ENCODE measurements at regions not wholly inside any gene's neighbourhood (a gene's known extent, or its start where the extent isn't known, plus 50 kb on each side); places are given as distances from the start of the nearest gene placed in this dataset.

- no peak for DNase-seq (ENCODE audit: low read depth, low spot score)
- H3K79me2 ChIP-seq (ENCODE audit: control insufficient read depth, insufficient read depth, low read length), result no peaks in the 10 kb centered on the region
- dilution Hi-C loops (cut with MboI; ENCODE audit: extremely low pct_ligation_motif_present, low sequenced_read_pairs), result no loop called here
- ChIA-PET POLR2A (no interaction called here), CTCF (no interaction called here)
- intact Hi-C loops (cut with micrococcal nuclease), result no loop called here
- no peaks in the 10 kb centered on the region for H3K9me1 ChIP-seq (replicated peaks; ENCODE audit: control insufficient read depth, extremely low read depth, insufficient read depth, low read length)
- H2AFZ ChIP-seq (ENCODE audit: low read depth, low read length), result no peak overlapping the region
- no peaks in the 10 kb centered on the region for H3K27me3 ChIP-seq (ENCODE audit: control insufficient read depth in 2 of 2, insufficient read depth in 2 of 2, low read length in 2 of 2)
- H3K9me3 ChIP-seq (replicated peaks; ENCODE audit: control insufficient read depth, insufficient read depth, low read length), result no peaks in the 10 kb centered on the region
- H4K20me1 ChIP-seq (replicated peaks; ENCODE audit: control insufficient read depth, extremely low read depth, insufficient read depth, low read length), result no peaks in the 10 kb centered on the region
- no peak overlapping the region for H3K9ac ChIP-seq (replicated peaks; ENCODE audit: extremely low read depth, insufficient read depth, low read length)
- H3K4me3 ChIP-seq (replicated peaks in 1 of 3; ENCODE audit: insufficient read depth in 1 of 3, low read depth in 1 of 3, low read length in 3 of 3), result no peak overlapping the region
- no peak overlapping the region for H3K4me2 ChIP-seq (ENCODE audit: insufficient read depth, low read length)
- H3K27ac ChIP-seq (ENCODE audit: insufficient read depth, low read depth, low read length), result no peak overlapping the region
- no peaks in the 10 kb centered on the region for H3K36me3 ChIP-seq (ENCODE audit: control insufficient read depth in 2 of 2, extremely low read depth in 1 of 2, insufficient read depth in 2 of 2, low read length in 2 of 2)
- H3K4me1 ChIP-seq (ENCODE audit: control insufficient read depth, extremely low read depth, insufficient read depth, low read length), result no peaks in the 10 kb centered on the region
- BruUV-seq (replicated peaks), result no TSS peak
- no peak for FAIRE-seq
- TF ChIP-seq CTCF (IDR thresholded peaks at IDR 0.05; ENCODE audit: extremely low read depth in 1 of 2, insufficient read depth in 1 of 2, low read depth in 1 of 2, low read length in 2 of 2) (no peak), JUN (IDR thresholded peaks at IDR 0.05; ENCODE audit: borderline replicate concordance, insufficient read depth, insufficient read length, low read depth) (no peak), POLR2AphosphoS5 (IDR thresholded peaks at IDR 0.05; ENCODE audit: insufficient read depth, low read depth, low read length) (no peak), GATA2 (IDR thresholded peaks at IDR 0.05; ENCODE audit: insufficient read depth, insufficient read length, low read depth, low read length) (no peak), MYC (IDR thresholded peaks at IDR 0.05; ENCODE audit: low read depth, low read length) (no peak), FOS (IDR thresholded peaks at IDR 0.05; ENCODE audit: borderline replicate concordance, insufficient read depth, low read length) (no peak), POLR2A (IDR thresholded peaks at IDR 0.05; ENCODE audit: low read depth, low read length) (no peak), EZH2 (IDR thresholded peaks at IDR 0.05; ENCODE audit: borderline replicate concordance, low read depth, low read length, severe bottlenecking) (no peak)
- TF ChIP-seq, protein P1, sequence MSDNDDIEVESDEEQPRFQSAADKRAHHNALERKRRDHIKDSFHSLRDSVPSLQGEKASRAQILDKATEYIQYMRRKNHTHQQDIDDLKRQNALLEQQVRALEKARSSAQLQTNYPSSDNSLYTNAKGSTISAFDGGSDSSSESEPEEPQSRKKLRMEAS (IDR thresholded peaks at IDR 0.05; ENCODE audit: insufficient read depth, insufficient read length), result no peak
These were observed 114.7 kb upstream of the RAB6C start for GRCh38 chr2:129864719-129865118.
